Brain microvascular endothelial cell (primary cell): ENCODE measurements at regions not wholly inside any gene's neighbourhood (a gene's known extent, or its start where the extent isn't known, plus 50 kb on each side); places are given as distances from the start of the nearest gene placed in this dataset.

Experiments
- DNase-seq: peaks from one replicate; pipeline ENCODE4 v3.0.0-alpha.2; 2020
- H3K27ac ChIP-seq: fragments of 250-450 bp; sonication (Bioruptor Pico); 2 replicates; pipeline ENCODE4 v1.5.1; 2020; ENCODE audit warnings: mild to moderate bottlenecking, moderate library complexity
- H3K27me3 ChIP-seq: fragments of 250-450 bp; sonication (Bioruptor Pico); replicated peaks from 2 replicates; pipeline ENCODE4 v1.5.1; 2020; ENCODE audit warnings: mild to moderate bottlenecking
- H3K36me3 ChIP-seq: fragments of 250-450 bp; sonication (Bioruptor Pico); replicated peaks from 2 replicates; pipeline ENCODE4 v1.5.1; 2020; ENCODE audit warnings: mild to moderate bottlenecking
- H3K4me3 ChIP-seq: 2 replicates; pipeline ENCODE4 v1.5.1; 2011; ENCODE audit warnings: low read depth, mild to moderate bottlenecking, control low read depth, low read length, moderate library complexity
- in situ Hi-C: cut with HindIII; loops from 2 replicates; pipeline ENCODE4 v1.10.0; 2017; ENCODE audit warnings: low sequenced_read_pairs, low pct_ligation_motif_present
- TF ChIP-seq, protein P1 (sequence below): IDR thresholded peaks from 2 replicates; pipeline ENCODE4 v1.5.1; 2011; ENCODE audit warnings: low read depth, mild to moderate bottlenecking, moderate library complexity, low read length, control low read depth, inconsistent platforms; ENCODE audit errors: missing control alignments

DNA sequence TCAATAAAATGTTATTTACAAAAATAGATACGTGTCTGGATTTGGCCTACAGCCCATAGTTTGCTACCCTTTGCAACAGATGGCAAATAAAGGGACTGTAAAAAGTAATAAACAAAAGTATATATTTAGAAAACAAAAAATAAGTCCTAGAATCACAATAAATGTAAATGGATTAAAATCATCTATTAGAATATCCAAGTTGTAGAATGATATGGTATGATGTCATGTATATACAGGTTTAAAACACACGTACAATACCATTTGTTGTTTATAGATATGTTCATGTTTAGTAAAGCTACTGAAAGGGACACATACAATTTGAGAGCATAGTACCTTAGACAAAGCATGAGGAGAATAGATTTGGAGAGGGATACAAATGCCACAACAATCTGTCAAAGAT, 219.5 kb downstream of the BCL11B start:
- H3K27me3 ChIP-seq, result no peaks in the 10 kb centered on the region
- no peak for DNase-seq
- in situ Hi-C loops, result no loop called here
- no peaks in the 10 kb centered on the region for H3K36me3 ChIP-seq
- TF ChIP-seq, protein P1, sequence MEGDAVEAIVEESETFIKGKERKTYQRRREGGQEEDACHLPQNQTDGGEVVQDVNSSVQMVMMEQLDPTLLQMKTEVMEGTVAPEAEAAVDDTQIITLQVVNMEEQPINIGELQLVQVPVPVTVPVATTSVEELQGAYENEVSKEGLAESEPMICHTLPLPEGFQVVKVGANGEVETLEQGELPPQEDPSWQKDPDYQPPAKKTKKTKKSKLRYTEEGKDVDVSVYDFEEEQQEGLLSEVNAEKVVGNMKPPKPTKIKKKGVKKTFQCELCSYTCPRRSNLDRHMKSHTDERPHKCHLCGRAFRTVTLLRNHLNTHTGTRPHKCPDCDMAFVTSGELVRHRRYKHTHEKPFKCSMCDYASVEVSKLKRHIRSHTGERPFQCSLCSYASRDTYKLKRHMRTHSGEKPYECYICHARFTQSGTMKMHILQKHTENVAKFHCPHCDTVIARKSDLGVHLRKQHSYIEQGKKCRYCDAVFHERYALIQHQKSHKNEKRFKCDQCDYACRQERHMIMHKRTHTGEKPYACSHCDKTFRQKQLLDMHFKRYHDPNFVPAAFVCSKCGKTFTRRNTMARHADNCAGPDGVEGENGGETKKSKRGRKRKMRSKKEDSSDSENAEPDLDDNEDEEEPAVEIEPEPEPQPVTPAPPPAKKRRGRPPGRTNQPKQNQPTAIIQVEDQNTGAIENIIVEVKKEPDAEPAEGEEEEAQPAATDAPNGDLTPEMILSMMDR, result no peak
- H3K27ac ChIP-seq, result no peak overlapping the region
- no peak overlapping the region for H3K4me3 ChIP-seq

DNA sequence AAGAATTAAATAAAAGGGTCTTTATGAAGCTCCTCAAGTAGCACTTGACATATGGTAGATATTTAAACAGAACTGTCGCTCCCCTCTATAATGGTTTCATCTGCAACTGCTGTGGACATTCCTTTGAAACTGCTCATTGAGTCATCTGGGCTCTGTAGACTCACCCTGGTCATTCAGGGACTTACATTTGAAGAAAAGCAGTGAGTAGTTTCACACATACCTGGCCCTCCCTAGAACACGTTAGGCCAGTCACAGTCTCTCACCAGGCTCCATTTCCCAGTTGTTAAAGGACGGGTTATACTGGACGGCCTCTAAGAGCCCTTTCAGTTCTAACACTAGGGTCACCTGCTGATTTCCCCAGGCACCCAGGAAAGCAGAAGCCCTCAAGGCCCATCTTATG, 217.0 kb downstream of the BCL11B start:
- H3K4me3 ChIP-seq, result no peak overlapping the region
- no peaks in the 10 kb centered on the region for H3K27me3 ChIP-seq
- H3K27ac ChIP-seq, result no peak overlapping the region
- TF ChIP-seq, protein P1, result no peak
- in situ Hi-C loops, result no loop called here
- DNase-seq, result no peak
- H3K36me3 ChIP-seq, result no peaks in the 10 kb centered on the region

DNA sequence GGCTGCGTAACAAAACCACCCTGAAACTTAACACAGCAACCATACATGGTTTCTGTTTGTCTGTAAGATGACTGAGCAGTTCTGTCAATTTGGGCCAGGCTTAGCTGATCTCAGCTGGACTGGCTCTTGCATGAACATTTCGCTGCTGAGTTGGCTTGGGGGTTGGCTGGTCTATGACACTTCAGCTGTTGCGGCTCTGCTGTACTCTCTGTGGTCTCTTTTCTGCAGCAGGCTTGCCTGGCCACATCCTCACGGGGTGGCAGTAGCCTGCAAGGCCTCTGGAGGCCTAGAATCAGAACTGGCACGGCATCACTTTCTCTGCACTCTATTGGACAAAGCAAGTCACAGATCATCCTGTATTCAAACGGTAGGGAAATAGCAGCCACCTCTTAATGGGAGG, 216.2 kb downstream of the BCL11B start:
- no peaks in the 10 kb centered on the region for H3K36me3 ChIP-seq
- H3K27me3 ChIP-seq, result no peaks in the 10 kb centered on the region
- H3K4me3 ChIP-seq, result no peak overlapping the region
- no peak for DNase-seq
- H3K27ac ChIP-seq, result no peak overlapping the region
- TF ChIP-seq, protein P1, result no peak
- in situ Hi-C loops, result no loop called here

- TF ChIP-seq, protein P1, result no peak
Observed at GRCh38 chr14:99057576-99058083, 214.4 kb downstream of the BCL11B start.

DNA sequence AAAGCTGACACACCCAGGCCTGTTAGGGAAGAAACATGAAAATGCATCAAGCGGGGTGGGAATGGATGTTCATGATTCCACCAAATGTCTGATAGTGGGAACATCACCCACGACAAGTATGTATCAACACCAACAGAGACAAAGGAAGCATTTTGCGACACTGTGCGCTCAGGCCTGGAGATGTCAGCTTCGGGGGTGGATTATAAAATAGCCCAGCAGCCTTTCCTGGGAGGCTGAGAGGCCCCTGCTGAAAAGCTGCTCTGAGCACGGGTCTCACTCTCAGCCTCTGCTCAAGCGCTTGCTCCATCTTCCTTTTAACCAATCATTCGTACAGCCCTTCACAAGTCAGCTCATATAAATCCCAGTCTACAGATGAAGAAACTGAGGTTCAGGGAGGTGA, 213.5 kb downstream of the BCL11B start:
- no peaks in the 10 kb centered on the region for H3K27me3 ChIP-seq
- DNase-seq, result no peak
- TF ChIP-seq, protein P1, result no peak
- H3K4me3 ChIP-seq, result no peak overlapping the region
- H3K36me3 ChIP-seq, result no peaks in the 10 kb centered on the region
- H3K27ac ChIP-seq, result no peak overlapping the region
- in situ Hi-C loops, result no loop called here

More at GRCh38 chr14:99057576-99058083, 214.4 kb downstream of the BCL11B start:
- in situ Hi-C loops, result no loop called here
- DNase-seq, result no peak
- Histone ChIP-seq H3K36me3 (no peaks in the 10 kb centered on the region), H3K27me3 (no peaks in the 10 kb centered on the region), H3K4me3 (no peak overlapping the region), H3K27ac (no peak overlapping the region)

- Histone ChIP-seq H3K4me3 (no peak overlapping the region), H3K36me3 (no peaks in the 10 kb centered on the region), H3K27me3 (no peaks in the 10 kb centered on the region), H3K27ac (no peak overlapping the region)
- TF ChIP-seq, protein P1, result no peak
- no peak for DNase-seq
- in situ Hi-C loops, result no loop called here
Observed at GRCh38 chr14:99062216-99062615, 209.8 kb downstream of the BCL11B start.
